CD4-positive, CD25-positive, alpha-beta regulatory T cell (primary cell): ENCODE measurements at regions not wholly inside any gene's neighbourhood (a gene's known extent, or its start where the extent isn't known, plus 50 kb on each side); places are given as distances from the start of the nearest gene placed in this dataset.
"Not testable (repeated sequence)": the region's sequence is repeated elsewhere in the genome, so short reads cannot be mapped to it uniquely, and the experiment has no call there.

ENCODE experiments used
- ATAC-seq, 2 donors: fragments of 150-1000 bp; cut with Tn5 transposase; one replicate each; pipeline ENCODE4 v1.10.0; 2021; ENCODE audit warnings: low read depth in 2 of 2, moderate number of reproducible peaks in 2 of 2, moderate library complexity in 1 of 2
- DNase-seq, 3 donors: peaks; one replicate each; pipeline versions ENCODE4 v3.0.0 to v3.0.0-alpha.2; 2012 to 2022; ENCODE audit warnings: mixed read lengths in 1 of 3
- H3K27ac ChIP-seq: one replicate; pipeline ENCODE4 v1.7.0; 2013; ENCODE audit warnings: mild to moderate bottlenecking, low read length; ENCODE audit not compliant: insufficient read depth, poor library complexity, severe bottlenecking
- H3K27me3 ChIP-seq: one replicate; pipeline ENCODE4 v1.7.0; 2013; ENCODE audit warnings: low read length; ENCODE audit not compliant: control insufficient read depth, insufficient read depth
- H3K36me3 ChIP-seq: one replicate; pipeline ENCODE4 v1.7.0; 2013; ENCODE audit warnings: mild to moderate bottlenecking, low read length, moderate library complexity; ENCODE audit not compliant: control insufficient read depth, insufficient read depth
- H3K4me1 ChIP-seq: 2 replicates; pipeline ENCODE4 v1.7.0; 2013; ENCODE audit warnings: mild to moderate bottlenecking, low read length; ENCODE audit not compliant: insufficient read depth, control insufficient read depth, poor library complexity, severe bottlenecking
- H3K4me3 ChIP-seq: one replicate; pipeline ENCODE4 v1.7.0; 2013; ENCODE audit warnings: low read depth, mild to moderate bottlenecking, low read length, moderate library complexity
- H3K9me3 ChIP-seq, 2 experiments: 1 replicate in 1 of 2; 2 replicates in 1 of 2; pipeline ENCODE4 v1.7.0; 2013; ENCODE audit warnings: low read length in 2 of 2, mild to moderate bottlenecking in 1 of 2, moderate library complexity in 1 of 2; ENCODE audit not compliant: control insufficient read depth in 2 of 2
- H3K27ac Mint-ChIP-seq, 3 donors: one replicate each; pipeline ENCODE4 v1.8.0; 2020 to 2022; ENCODE audit warnings: mild to moderate bottlenecking in 3 of 3, mixed read lengths in 3 of 3, moderate library complexity in 2 of 3
- H3K27me3 Mint-ChIP-seq: one replicate; pipeline ENCODE4 v1.8.0; 2022; ENCODE audit warnings: mild to moderate bottlenecking, mixed read lengths
- H3K36me3 Mint-ChIP-seq: one replicate; pipeline ENCODE4 v1.8.0; 2020; ENCODE audit warnings: mixed read lengths
- H3K4me1 Mint-ChIP-seq, 4 donors: one replicate each; pipeline ENCODE4 v1.8.0; 2020 to 2022; ENCODE audit warnings: mixed read lengths in 4 of 4, mild to moderate bottlenecking in 1 of 4
- H3K4me3 Mint-ChIP-seq, 4 donors: one replicate each; pipeline ENCODE4 v1.8.0; 2020 to 2022; ENCODE audit warnings: mild to moderate bottlenecking in 4 of 4, mixed read lengths in 4 of 4, moderate library complexity in 3 of 4
- H3K9me3 Mint-ChIP-seq, 7 donors: one replicate each; pipeline ENCODE4 v1.8.0; 2020 to 2022; ENCODE audit warnings: mixed read lengths in 7 of 7, mild to moderate bottlenecking in 3 of 7, moderate library complexity in 2 of 7

DNA sequence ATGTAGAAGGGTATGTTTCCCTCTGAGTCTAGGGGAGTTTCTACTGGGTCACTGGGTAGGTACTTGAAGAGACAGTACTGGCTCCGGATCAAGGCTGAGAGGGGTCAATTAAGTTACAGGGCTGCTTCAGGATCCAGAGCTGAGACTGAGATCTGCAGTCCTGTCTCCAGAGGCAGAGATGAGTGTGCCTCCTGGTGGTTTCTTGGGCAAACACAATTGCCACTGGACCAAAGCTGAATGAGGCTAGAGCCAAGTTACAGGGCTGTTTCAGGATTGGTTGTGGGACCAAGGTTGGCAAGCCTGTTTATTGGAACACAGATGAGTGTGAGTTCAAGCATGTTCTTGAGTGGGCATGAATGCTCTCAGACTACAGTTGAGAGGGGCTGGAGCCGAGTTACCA is 157.9 kb downstream of the ADCYAP1 start:
- no peak overlapping the region for H3K27ac Mint-ChIP-seq
- peaks cover 0 to 9% (median 4%) of the 10 kb centered on the region in 7 donors for H3K9me3 Mint-ChIP-seq
- Histone ChIP-seq H3K27ac (no peak overlapping the region), H3K4me1 (no peaks in the 10 kb centered on the region), H3K9me3 (no peaks in the 10 kb centered on the region), H3K4me3 (no peak overlapping the region), H3K36me3 (no peaks in the 10 kb centered on the region), H3K27me3 (no peaks in the 10 kb centered on the region)
- no peaks in the 10 kb centered on the region for H3K27me3 Mint-ChIP-seq
- ATAC-seq, result no peak
- H3K36me3 Mint-ChIP-seq, result no peaks in the 10 kb centered on the region
- no peak overlapping the region for H3K4me3 Mint-ChIP-seq
- H3K4me1 Mint-ChIP-seq, result no peaks in the 10 kb centered on the region
- DNase-seq, result no peak

DNA sequence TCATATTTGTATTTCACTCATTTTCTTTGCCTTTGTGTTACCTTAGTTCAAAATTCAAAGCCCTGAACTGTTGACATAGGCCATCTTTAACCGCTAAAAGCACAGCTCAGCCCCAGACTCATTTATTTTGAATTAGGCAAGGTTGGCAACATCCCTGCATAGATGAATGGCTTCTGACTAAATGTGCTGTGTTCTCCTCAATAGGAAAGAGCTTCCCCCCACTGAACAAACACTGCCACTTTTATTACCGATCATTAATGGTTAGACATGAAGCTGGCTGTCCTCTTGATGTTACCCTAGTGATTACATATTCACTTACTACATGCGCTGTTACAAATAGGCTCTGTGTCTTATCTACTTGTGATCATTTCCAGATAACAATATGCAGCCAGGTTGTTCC is 170.7 kb downstream of the ADCYAP1 start:
- H3K9me3 Mint-ChIP-seq, result no peaks in the 10 kb centered on the region
- no peak overlapping the region for H3K4me3 Mint-ChIP-seq

DNA sequence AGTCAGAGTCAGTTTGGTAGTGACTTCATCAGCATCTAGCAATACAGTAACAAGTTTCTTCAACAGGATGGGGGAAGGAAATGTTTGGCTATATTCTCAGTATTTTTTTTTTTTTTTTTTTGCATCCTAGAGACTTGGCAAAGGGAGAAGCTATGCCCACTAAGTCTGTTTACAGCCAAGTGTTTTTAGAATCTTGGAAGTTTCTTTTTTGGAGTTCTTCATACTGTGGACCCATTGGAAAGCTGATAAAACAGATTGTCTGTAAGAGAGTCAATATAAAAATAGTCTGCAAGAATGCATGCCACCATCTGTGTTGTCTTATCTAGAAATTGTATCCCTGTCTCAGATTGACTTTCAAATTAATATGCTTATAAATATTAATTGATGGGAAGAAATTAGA is 171.2 kb downstream of the ADCYAP1 start:
- Mint-ChIP-seq H3K9me3 (peaks cover 0 to 5% (median 0%) of the 10 kb centered on the region in 7 donors), H3K27ac (no peak overlapping the region), H3K4me3 (no peak overlapping the region), H3K36me3 (no peaks in the 10 kb centered on the region), H3K4me1 (no peaks in the 10 kb centered on the region), H3K27me3 (peaks cover 4% of the 10 kb centered on the region)
- no peaks in the 10 kb centered on the region for H3K27me3 ChIP-seq
- H3K4me1 ChIP-seq, result no peaks in the 10 kb centered on the region
- ATAC-seq (no peak), DNase-seq (no peak)
- no peaks in the 10 kb centered on the region for H3K36me3 ChIP-seq
- no peak overlapping the region for H3K4me3 ChIP-seq
- no peak overlapping the region for H3K27ac ChIP-seq
- H3K9me3 ChIP-seq, result no peaks in the 10 kb centered on the region

More for the DNA sequence above, 170.7 kb downstream of the ADCYAP1 start:
- Histone ChIP-seq H3K27me3 (no peaks in the 10 kb centered on the region), H3K4me3 (no peak overlapping the region), H3K4me1 (no peaks in the 10 kb centered on the region), H3K27ac (no peak overlapping the region), H3K9me3 (no peaks in the 10 kb centered on the region), H3K36me3 (no peaks in the 10 kb centered on the region)
- ATAC-seq (no peak), DNase-seq (no peak)
- Mint-ChIP-seq H3K27ac (no peak overlapping the region), H3K4me1 (no peaks in the 10 kb centered on the region), H3K27me3 (peaks cover 4% of the 10 kb centered on the region), H3K36me3 (no peaks in the 10 kb centered on the region)

DNA sequence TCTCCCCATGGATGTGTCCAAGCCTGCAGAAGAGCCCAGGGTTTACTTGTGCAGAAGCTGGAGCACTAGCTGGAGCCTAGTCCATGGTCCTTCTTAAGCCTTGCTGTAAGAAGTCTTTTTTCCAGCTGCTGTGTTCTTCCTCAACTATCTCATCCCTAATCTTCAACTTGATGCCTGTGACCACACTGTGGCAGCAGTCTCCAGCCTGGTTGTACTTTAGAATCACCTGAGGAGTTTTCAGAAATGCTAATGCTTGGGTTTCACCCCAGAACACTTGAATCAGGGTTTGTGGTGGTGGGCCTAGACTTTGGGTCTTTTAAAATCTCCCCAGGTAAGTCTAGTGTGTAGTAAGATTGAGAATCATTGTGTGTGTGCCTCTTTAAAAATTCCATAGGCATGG is 173.6 kb downstream of the ADCYAP1 start:
- no peaks in the 10 kb centered on the region for H3K36me3 Mint-ChIP-seq
- peaks cover 0 to 5% (median 0%) of the 10 kb centered on the region in 7 donors for H3K9me3 Mint-ChIP-seq
- Histone ChIP-seq H3K36me3 (no peaks in the 10 kb centered on the region), H3K27me3 (no peaks in the 10 kb centered on the region), H3K27ac (no peak overlapping the region), H3K4me3 (no peak overlapping the region), H3K9me3 (no peaks in the 10 kb centered on the region), H3K4me1 (no peaks in the 10 kb centered on the region)
- H3K27ac Mint-ChIP-seq, result no peak overlapping the region
- ATAC-seq (no peak), DNase-seq (no peak)
- no peaks in the 10 kb centered on the region for H3K4me1 Mint-ChIP-seq
- H3K4me3 Mint-ChIP-seq, result no peak overlapping the region
- no peaks in the 10 kb centered on the region for H3K27me3 Mint-ChIP-seq

DNA sequence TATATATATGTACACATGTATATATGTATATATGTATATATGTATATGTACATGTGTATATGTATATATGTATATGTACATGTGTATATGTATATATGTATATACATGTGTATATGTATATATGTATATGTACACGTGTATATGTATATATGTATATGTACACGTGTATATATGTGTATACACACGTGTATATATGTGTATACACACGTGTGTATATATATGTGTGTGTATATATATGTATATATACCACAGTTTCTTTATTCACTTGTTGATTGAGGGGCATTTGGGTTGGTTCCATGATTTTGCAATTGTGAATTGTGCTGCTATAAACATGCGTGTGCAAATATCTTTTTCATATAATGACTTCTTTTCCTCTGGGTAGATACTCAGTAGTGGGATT is 179.0 kb downstream of the ADCYAP1 start:
- H3K36me3 Mint-ChIP-seq, H3K27me3 Mint-ChIP-seq, H3K4me3 Mint-ChIP-seq, H3K4me1 ChIP-seq, H3K9me3 ChIP-seq, H3K4me3 ChIP-seq, ATAC-seq, DNase-seq, H3K27ac Mint-ChIP-seq, H3K27me3 ChIP-seq, H3K4me1 Mint-ChIP-seq, H3K27ac ChIP-seq, H3K36me3 ChIP-seq: not testable (repeated sequence)
- peaks cover 2 to 15% (median 6%) of the 10 kb centered on the region in 7 donors for H3K9me3 Mint-ChIP-seq

DNA sequence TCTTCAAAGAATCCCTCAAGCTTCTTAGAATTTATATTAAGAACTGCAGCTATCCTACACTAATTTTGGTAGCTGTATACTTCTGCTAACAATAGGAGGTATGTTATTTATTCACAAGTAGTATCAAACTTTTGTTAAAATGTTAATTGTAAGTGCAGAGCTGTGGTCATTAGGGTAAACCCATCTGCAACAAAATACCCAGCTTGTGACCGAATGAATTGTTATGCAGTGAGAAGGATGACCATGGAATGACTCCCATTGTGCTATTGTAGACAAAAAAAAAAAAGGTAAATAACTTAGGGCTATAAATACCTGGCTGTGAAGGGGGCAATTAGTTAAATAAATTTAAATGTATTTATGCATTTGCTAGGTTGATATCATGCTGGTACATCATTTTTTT is 186.1 kb downstream of the ADCYAP1 start:
- Mint-ChIP-seq H3K27me3 (no peaks in the 10 kb centered on the region), H3K9me3 (peaks cover 0 to 18% (median 10%) of the 10 kb centered on the region in 7 donors), H3K4me1 (no peaks in the 10 kb centered on the region), H3K36me3 (no peaks in the 10 kb centered on the region), H3K4me3 (no peak overlapping the region), H3K27ac (no peak overlapping the region)
- Histone ChIP-seq H3K4me1 (no peaks in the 10 kb centered on the region), H3K27me3 (no peaks in the 10 kb centered on the region), H3K9me3 (peaks cover 0 to 8% of the 10 kb centered on the region in 2 experiments), H3K4me3 (no peak overlapping the region), H3K36me3 (no peaks in the 10 kb centered on the region), H3K27ac (no peak overlapping the region)
- DNase-seq (no peak), ATAC-seq (no peak)

DNA sequence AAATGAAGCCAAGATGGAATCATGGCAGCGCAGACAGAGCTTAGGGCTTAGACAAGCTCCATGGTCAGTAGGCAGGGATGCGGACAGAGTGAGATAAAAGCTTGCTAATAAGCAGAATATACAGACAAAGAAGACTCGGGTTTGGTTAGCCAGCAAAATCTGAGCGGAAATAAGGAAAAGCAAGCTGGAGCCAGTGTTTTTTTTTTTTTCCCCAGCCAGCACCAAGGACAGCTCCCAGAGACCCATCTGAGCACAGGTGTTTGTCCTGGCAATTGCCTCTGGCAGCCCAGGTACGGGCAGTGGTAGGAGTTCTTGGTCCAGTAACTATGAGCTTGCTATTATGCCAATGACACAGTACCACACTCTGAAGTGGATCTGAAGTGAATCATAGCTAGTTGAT is 187.6 kb downstream of the ADCYAP1 start:
- H3K9me3 Mint-ChIP-seq, result peaks cover under 1 to 16% (median 6%) of the 10 kb centered on the region in 7 donors
- no peak overlapping the region for H3K27ac Mint-ChIP-seq
- H3K27me3 Mint-ChIP-seq, result no peaks in the 10 kb centered on the region
- no peak overlapping the region for H3K27ac ChIP-seq
- H3K4me1 Mint-ChIP-seq, result no peaks in the 10 kb centered on the region
- ATAC-seq (no peak), DNase-seq (no peak)
- H3K4me3 ChIP-seq, result no peak overlapping the region
- H3K27me3 ChIP-seq, result no peaks in the 10 kb centered on the region
- H3K36me3 Mint-ChIP-seq, result no peaks in the 10 kb centered on the region
- no peaks in the 10 kb centered on the region for H3K4me1 ChIP-seq
- no peak overlapping the region for H3K4me3 Mint-ChIP-seq
- peaks cover 0 to 8% of the 10 kb centered on the region in 2 experiments for H3K9me3 ChIP-seq
- H3K36me3 ChIP-seq, result no peaks in the 10 kb centered on the region

DNA sequence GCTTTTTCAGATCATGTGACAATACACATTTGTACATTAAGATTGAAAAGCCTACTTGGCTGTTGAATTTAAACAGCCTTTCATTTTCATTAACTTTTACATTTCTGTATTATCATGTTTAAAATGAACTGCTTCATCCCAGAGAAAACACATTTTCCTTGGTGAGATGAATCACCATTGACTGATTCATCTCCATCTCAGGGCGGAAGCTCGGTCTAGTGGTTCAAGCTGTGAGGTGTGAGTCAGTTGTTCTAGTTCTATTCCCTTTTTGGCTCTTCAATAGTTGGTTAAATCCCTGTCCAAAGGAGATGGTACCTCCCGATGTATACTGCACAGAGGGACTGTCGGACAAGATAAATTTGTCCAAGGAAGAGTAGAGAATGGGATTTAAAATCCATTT is 189.7 kb downstream of the ADCYAP1 start:
- Histone ChIP-seq H3K36me3 (no peaks in the 10 kb centered on the region), H3K4me3 (no peak overlapping the region), H3K4me1 (no peaks in the 10 kb centered on the region), H3K9me3 (no peaks in the 10 kb centered on the region), H3K27me3 (no peaks in the 10 kb centered on the region), H3K27ac (no peak overlapping the region)
- Mint-ChIP-seq H3K4me3 (no peak overlapping the region), H3K36me3 (no peaks in the 10 kb centered on the region), H3K27ac (no peak overlapping the region), H3K4me1 (no peaks in the 10 kb centered on the region), H3K9me3 (peaks cover 3 to 13% (median 9%) of the 10 kb centered on the region in 7 donors), H3K27me3 (no peaks in the 10 kb centered on the region)
- ATAC-seq, result no peak
- DNase-seq, result no peak
